C4-2B (cell line): ENCODE measurements at regions not wholly inside any gene's neighbourhood (a gene's known extent, or its start where the extent isn't known, plus 50 kb on each side); places are given as distances from the start of the nearest gene placed in this dataset.
"Not testable (repeated sequence)": the region's sequence is repeated elsewhere in the genome, so short reads cannot be mapped to it uniquely, and the experiment has no call there.

Source experiments
- H3K27ac ChIP-seq: fragments of 450-650 bp; 2 replicates; pipeline ENCODE4 v1.5.1; 2017
- CTCF ChIP-seq: fragments of 450-650 bp; conservative IDR thresholded peaks from 2 replicates; pipeline ENCODE4 v1.5.1; 2017; ENCODE audit warnings: mild to moderate bottlenecking
- ZFX ChIP-seq: fragments of 450-650 bp; IDR thresholded peaks from 2 replicates; pipeline ENCODE4 v1.6.1; 2017

GRCh38 chr5:112063191-112063590, 306.2 kb upstream of the NREP start:
- H3K27ac ChIP-seq = no peak overlapping the region
- TF ChIP-seq ZFX = no peak
- TF ChIP-seq CTCF = no peak

GRCh38 chr5:112062181-112062580, 305.2 kb upstream of the NREP start:
- H3K27ac ChIP-seq = no peak overlapping the region
- TF ChIP-seq CTCF = no peak
- TF ChIP-seq ZFX = no peak

GRCh38 chr5:112061666-112062065, 304.7 kb upstream of the NREP start:
- H3K27ac ChIP-seq = no peak overlapping the region
- TF ChIP-seq CTCF (no peak), ZFX (no peak)

GRCh38 chr5:112059579-112060135, 302.7 kb upstream of the NREP start:
- TF ChIP-seq CTCF (no peak), ZFX (no peak)
- no peak overlapping the region for H3K27ac ChIP-seq

- TF ChIP-seq ZFX (no peak), CTCF (no peak)
- no peak overlapping the region for H3K27ac ChIP-seq
Measured at GRCh38 chr5:112049738-112050137, 292.7 kb upstream of the NREP start.

GRCh38 chr5:112036206-112036605, 279.2 kb upstream of the NREP start:
- H3K27ac ChIP-seq = no peak overlapping the region
- no peak for TF ChIP-seq CTCF

- H3K27ac ChIP-seq = no peak overlapping the region
- no peak for TF ChIP-seq ZFX
- TF ChIP-seq CTCF = no peak
Measured at GRCh38 chr5:112034421-112034979, 277.5 kb upstream of the NREP start.

GRCh38 chr5:112026879-112027278, 269.9 kb upstream of the NREP start:
- H3K27ac ChIP-seq = not testable (repeated sequence)
